ENCODE measurements at regions not wholly inside any gene's neighbourhood (a gene's known extent, or its start where the extent isn't known, plus 50 kb on each side); places are given as distances from the start of the nearest gene placed in this dataset.
"Not testable (repeated sequence)": the region's sequence is repeated elsewhere in the genome, so short reads cannot be mapped to it uniquely, and the experiment has no call there.

DNA sequence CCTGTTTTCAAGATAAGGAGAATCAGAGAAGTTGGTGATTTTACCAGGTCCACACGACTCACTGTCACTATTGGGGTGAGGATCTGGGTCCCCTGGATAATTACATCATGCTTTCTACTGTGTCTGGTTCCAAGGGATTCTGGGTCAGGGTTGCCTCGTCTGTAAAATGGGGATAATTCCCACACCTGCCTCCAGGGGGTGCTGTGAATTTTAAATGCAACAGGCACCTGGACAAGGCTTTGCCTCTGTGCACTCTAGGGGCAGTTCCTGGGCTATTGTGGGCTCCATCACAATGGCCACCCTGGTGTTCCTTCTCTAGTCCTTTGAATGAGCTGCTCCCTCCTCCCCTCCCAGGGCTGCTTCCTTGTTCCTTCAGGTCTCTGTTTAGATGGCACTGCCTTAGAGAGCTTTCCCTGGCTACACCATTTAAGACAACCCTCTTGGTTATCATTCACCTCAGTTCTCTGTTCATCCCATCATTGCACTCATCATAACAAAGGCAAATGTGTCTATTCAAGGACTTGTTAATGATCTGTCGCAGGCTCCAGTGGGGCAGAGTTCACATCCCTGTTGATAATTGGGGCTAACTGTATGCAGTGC, 178.6 kb downstream of the MIAT start:
- H3K36me3 ChIP-seq (ENCODE audit: control insufficient read depth, insufficient read depth, low read length): no peaks in the 10 kb centered on the region
- no peak for DNase-seq (ENCODE audit: low read depth)
- H3K27me3 ChIP-seq (ENCODE audit: control insufficient read depth, insufficient read depth, low read length): no peaks in the 10 kb centered on the region
- TF ChIP-seq, protein P1, sequence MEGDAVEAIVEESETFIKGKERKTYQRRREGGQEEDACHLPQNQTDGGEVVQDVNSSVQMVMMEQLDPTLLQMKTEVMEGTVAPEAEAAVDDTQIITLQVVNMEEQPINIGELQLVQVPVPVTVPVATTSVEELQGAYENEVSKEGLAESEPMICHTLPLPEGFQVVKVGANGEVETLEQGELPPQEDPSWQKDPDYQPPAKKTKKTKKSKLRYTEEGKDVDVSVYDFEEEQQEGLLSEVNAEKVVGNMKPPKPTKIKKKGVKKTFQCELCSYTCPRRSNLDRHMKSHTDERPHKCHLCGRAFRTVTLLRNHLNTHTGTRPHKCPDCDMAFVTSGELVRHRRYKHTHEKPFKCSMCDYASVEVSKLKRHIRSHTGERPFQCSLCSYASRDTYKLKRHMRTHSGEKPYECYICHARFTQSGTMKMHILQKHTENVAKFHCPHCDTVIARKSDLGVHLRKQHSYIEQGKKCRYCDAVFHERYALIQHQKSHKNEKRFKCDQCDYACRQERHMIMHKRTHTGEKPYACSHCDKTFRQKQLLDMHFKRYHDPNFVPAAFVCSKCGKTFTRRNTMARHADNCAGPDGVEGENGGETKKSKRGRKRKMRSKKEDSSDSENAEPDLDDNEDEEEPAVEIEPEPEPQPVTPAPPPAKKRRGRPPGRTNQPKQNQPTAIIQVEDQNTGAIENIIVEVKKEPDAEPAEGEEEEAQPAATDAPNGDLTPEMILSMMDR (IDR thresholded peaks at IDR 0.05; ENCODE audit: insufficient read depth, low read length, poor library complexity, severe bottlenecking): peak; percentile 61
- no peak overlapping the region for H3K4me3 ChIP-seq (ENCODE audit: low read depth, low read length)

DNA sequence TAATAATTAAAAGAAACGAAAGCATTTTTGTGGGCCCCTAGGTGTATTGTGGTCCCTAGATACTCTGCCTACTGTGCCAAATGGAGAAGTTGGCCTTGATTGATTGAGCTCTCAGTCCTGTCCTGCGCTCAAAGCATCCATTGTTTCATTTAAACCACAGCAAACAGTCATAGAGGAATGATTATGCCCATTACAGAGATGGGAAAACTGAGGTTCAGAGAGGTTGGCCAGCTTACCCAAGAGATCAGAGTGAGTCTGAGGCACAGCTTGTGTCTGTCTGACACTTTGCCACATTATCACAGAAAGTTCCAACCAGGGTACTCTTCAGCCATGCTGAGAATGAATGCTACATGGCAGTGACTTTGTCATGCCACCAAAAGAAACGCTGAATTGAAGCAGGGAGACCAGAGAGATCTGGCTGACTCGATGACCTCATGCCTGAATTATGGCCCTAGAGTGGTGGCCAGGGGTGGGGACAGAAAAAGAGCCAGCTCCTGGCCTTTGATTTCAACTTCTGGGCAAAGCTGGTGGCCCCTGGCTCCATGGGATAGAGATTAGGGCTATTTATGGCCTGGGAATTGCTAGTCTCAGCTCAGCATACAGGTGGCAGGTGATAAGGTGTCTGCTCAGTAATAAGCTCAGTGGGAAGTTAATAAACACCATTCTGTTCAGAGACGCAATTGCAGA, 180.5 kb downstream of the MIAT start:
- no peaks in the 10 kb centered on the region for H3K27me3 ChIP-seq (ENCODE audit: control insufficient read depth, insufficient read depth, low read length)
- no peaks in the 10 kb centered on the region for H3K36me3 ChIP-seq (ENCODE audit: control insufficient read depth, insufficient read depth, low read length)
- H3K4me3 ChIP-seq (ENCODE audit: low read depth, low read length): no peak overlapping the region
- TF ChIP-seq, protein P1 (IDR thresholded peaks at IDR 0.05; ENCODE audit: insufficient read depth, low read length, poor library complexity, severe bottlenecking): no peak
- no peak for DNase-seq (ENCODE audit: low read depth)

GRCh38 chr22:26838471-26838825, 181.1 kb downstream of the MIAT start:
- no peaks in the 10 kb centered on the region for H3K36me3 ChIP-seq (ENCODE audit: control insufficient read depth, insufficient read depth, low read length)
- no peak overlapping the region for H3K4me3 ChIP-seq (ENCODE audit: low read depth, low read length)
- TF ChIP-seq, protein P1 (IDR thresholded peaks at IDR 0.05; ENCODE audit: insufficient read depth, low read length, poor library complexity, severe bottlenecking): peak; percentile 5
- no peaks in the 10 kb centered on the region for H3K27me3 ChIP-seq (ENCODE audit: control insufficient read depth, insufficient read depth, low read length)
- peak; percentile 25 for DNase-seq (ENCODE audit: low read depth)

GRCh38 chr22:26839216-26839615, 181.8 kb downstream of the MIAT start:
- Histone ChIP-seq H3K36me3 (ENCODE audit: control insufficient read depth, insufficient read depth, low read length) (no peaks in the 10 kb centered on the region), H3K4me3 (ENCODE audit: low read depth, low read length) (no peak overlapping the region), H3K27me3 (ENCODE audit: control insufficient read depth, insufficient read depth, low read length) (no peaks in the 10 kb centered on the region)
- TF ChIP-seq, protein P1 (IDR thresholded peaks at IDR 0.05; ENCODE audit: insufficient read depth, low read length, poor library complexity, severe bottlenecking): no peak
- no peak for DNase-seq (ENCODE audit: low read depth)

DNA sequence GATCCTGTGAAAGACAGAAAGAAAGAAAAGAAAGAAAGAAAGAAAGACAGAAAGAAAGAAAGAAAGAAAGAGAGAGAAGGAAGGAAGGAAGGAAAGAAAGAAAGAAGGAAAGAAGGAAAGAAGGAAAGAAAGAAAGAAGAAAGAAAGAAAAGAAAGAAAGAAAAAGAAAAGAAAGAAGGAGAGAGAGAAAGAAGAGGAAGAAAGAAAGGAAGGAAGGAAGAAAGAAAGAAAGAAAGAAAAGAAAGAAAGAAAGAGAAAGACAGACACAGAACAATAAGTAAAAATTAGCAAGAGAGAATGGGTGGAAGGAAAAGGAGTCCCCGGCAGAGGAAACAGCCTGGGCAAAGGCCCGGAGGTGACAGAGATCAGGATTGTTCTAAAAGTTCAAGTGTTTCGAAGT, 183.4 kb downstream of the MIAT start:
- not testable (repeated sequence) for DNase-seq (ENCODE audit: low read depth); H3K27me3 ChIP-seq (ENCODE audit: control insufficient read depth, insufficient read depth, low read length); H3K36me3 ChIP-seq (ENCODE audit: control insufficient read depth, insufficient read depth, low read length); H3K4me3 ChIP-seq (ENCODE audit: low read depth, low read length)

GRCh38 chr22:26842103-26842502, 184.7 kb downstream of the MIAT start:
- DNase-seq (ENCODE audit: low read depth): no peak
- TF ChIP-seq, protein P1 (IDR thresholded peaks at IDR 0.05; ENCODE audit: insufficient read depth, low read length, poor library complexity, severe bottlenecking): no peak
- Histone ChIP-seq H3K4me3 (ENCODE audit: low read depth, low read length) (no peak overlapping the region), H3K27me3 (ENCODE audit: control insufficient read depth, insufficient read depth, low read length) (no peaks in the 10 kb centered on the region), H3K36me3 (ENCODE audit: control insufficient read depth, insufficient read depth, low read length) (no peaks in the 10 kb centered on the region)

Measured in kidney epithelial cell (primary cell).